Skeletal muscle satellite cell (primary cell): ENCODE measurements at regions not wholly inside any gene's neighbourhood (a gene's known extent, or its start where the extent isn't known, plus 50 kb on each side); places are given as distances from the start of the nearest gene placed in this dataset.

Experiments
- H3K27me3 ChIP-seq: 2 replicates; pipeline ENCODE4 v1.7.0; 2013; ENCODE audit warnings: low read length; ENCODE audit not compliant: control insufficient read depth, insufficient read depth
- H3K36me3 ChIP-seq: 2 replicates; pipeline ENCODE4 v1.7.0; 2013; ENCODE audit warnings: mild to moderate bottlenecking, control low read depth, low read length; ENCODE audit not compliant: insufficient read depth
- H3K4me1 ChIP-seq: 2 replicates; pipeline ENCODE4 v1.7.0; 2013; ENCODE audit warnings: low read length; ENCODE audit not compliant: control insufficient read depth, insufficient read depth
- H3K4me2 ChIP-seq: 2 replicates; pipeline ENCODE4 v1.7.0; 2013; ENCODE audit warnings: mild to moderate bottlenecking, low read length
- H3K4me3 ChIP-seq: 2 replicates; pipeline ENCODE4 v1.7.0; 2013; ENCODE audit warnings: low read length
- H3K9ac ChIP-seq: 2 replicates; pipeline ENCODE4 v1.7.0; 2013; ENCODE audit warnings: mild to moderate bottlenecking, low read depth, low read length, moderate library complexity
- H3K9me3 ChIP-seq: replicated peaks from 2 replicates; pipeline ENCODE4 v1.7.0; 2013; ENCODE audit warnings: mild to moderate bottlenecking, control low read depth, low read length

DNA sequence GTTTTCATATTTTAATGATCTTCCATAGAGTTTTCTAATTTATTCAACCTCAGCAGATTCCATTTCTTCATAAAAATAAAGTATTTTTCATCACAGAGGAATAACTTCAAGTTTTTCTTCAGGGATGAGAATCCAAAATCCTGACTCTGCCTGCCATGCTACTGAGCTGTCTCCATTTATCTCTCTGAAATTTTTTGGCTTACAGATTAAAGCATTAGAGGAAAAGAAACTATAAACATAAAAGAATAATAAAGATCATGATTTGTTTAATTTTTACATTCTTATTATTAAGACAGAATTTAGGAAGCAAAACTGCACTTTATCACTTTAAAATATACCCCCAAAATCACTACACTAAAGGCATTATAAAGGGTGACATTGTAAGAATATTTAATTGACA, 301.8 kb upstream of the NFE2L3 start:
- H3K36me3 ChIP-seq: no peaks in the 10 kb centered on the region
- H3K4me2 ChIP-seq: peak overlapping the region; percentile 84
- H3K9me3 ChIP-seq: no peaks in the 10 kb centered on the region
- peaks cover 44% of the 10 kb centered on the region for H3K4me1 ChIP-seq
- H3K9ac ChIP-seq: peak overlapping the region; percentile 76
- peak overlapping the region; percentile 40 for H3K4me3 ChIP-seq
- no peaks in the 10 kb centered on the region for H3K27me3 ChIP-seq

DNA sequence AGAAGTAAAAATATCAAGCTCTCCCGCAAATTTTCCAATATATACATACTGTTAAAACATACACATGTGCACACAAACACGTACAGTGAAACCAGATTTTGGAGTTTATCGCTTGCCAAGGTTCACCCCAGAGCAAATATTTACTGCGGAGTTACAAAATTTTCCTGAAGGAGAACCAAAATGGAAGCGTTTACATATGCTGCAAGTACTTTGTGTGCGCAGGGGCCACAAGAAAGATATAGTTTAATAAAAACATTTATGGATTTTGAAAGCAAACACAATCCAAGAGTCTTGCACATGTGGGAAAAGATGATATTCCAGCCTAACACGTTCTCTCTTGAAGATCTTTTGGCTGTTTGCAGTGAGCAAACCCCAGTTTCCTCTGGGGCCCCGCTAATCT, 301.3 kb upstream of the NFE2L3 start:
- Histone ChIP-seq H3K9ac (no peak overlapping the region), H3K4me2 (peak overlapping the region; percentile 84), H3K4me1 (peaks cover 49% of the 10 kb centered on the region), H3K27me3 (no peaks in the 10 kb centered on the region), H3K36me3 (no peaks in the 10 kb centered on the region), H3K9me3 (no peaks in the 10 kb centered on the region), H3K4me3 (no peak overlapping the region)

DNA sequence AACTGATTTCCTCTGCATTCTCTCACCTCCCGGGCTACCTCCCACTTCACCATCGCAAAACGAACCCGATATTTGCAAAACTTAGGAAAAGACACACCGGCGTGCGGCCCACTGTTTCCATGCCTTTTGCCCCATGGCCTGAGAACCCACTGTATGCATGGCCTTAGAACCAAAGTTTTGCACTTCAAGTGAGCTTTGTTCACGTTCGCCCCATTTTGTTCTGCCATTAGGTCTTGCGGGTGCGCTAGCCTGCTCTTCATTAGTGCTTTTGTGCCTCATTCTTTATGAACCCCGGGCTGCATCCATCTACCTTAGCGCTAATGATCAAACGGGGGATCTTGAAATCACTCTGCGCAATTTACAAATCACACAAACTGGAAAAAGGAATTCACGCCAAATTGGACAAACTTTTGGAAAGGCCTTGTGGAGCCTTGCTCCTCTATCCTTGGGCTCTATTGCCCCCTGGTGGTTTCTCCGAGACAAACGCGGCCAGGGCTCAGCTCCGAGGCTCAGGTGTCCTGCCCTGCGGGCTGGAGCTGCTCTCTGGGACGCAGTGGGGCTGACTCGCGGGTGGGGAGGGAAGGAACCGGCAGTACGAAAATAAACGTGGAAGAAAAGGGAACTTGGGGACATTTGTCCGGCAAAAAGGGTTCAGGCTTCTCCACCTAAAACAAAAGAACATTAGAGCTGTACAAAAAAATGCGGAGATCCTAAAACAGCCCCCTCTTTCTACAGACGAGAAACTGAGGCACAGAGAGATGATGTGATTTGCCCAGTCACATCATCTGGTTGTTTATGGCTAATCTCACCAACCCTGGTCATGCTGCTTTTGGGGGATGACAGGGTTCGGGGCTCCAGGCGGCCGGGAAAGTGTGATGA, 300.4 kb upstream of the NFE2L3 start:
- no peak overlapping the region for H3K4me3 ChIP-seq
- peaks cover 48% of the 10 kb centered on the region for H3K4me1 ChIP-seq
- no peak overlapping the region for H3K4me2 ChIP-seq
- no peaks in the 10 kb centered on the region for H3K9me3 ChIP-seq
- H3K36me3 ChIP-seq: no peaks in the 10 kb centered on the region
- H3K27me3 ChIP-seq: no peaks in the 10 kb centered on the region
- no peak overlapping the region for H3K9ac ChIP-seq

DNA sequence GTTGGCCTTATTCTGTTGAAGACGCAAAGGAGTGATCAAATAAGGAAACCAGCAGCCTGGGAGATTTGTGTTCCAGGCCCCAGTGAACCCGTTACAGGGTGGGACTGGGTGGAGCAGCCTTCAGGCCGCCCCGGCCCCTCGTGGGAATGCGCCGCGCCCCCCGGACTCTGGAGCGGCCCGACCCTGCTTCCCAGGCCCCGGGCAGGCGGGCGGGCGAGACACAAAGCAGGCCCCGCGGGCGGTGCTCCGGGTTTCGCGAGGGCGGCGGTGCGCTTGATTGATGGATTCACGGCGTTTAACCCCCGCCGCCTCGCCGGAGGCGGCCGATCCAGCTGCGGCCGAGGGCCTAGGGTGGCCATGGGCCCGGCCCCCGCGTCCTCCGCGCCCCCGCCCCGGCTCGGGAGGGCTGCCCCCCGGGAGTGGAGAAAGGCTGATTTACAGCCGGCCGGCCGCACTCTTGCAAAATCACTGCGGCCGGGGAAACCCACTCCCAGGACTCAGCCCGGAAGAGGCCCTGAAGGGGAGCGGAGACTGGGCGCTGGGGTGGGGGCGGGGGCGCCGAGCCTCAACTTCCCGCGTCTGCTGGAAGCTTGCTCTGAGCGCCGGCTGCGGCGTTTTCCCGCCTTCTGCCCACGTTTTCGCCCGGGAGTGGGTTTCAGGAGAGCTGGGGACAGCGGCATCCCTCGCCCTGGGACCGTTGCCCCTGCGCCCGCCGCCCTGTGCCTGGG, 299.6 kb upstream of the NFE2L3 start:
- Histone ChIP-seq H3K4me3 (no peak overlapping the region), H3K9me3 (no peaks in the 10 kb centered on the region), H3K36me3 (no peaks in the 10 kb centered on the region), H3K9ac (no peak overlapping the region), H3K4me2 (no peak overlapping the region), H3K4me1 (peaks cover 43% of the 10 kb centered on the region), H3K27me3 (no peaks in the 10 kb centered on the region)

DNA sequence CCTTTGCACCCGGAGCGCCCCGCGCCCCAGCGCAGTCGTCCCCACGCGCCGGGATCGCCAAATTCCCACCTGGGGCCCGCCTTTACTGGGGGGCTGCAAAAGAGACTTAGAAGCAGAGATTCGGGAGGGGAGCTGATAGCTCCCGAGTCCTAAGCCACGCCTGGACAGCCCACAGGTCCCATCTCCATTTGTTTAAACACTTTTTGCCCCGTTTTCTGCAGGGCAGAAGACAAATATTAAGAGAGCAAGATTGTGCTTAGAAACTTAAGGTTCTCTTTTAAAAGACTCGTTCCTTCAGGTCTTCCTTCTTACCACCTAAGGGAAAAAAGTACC, 299.1 kb upstream of the NFE2L3 start:
- no peaks in the 10 kb centered on the region for H3K9me3 ChIP-seq
- H3K4me2 ChIP-seq: no peak overlapping the region
- H3K4me1 ChIP-seq: peaks cover 43% of the 10 kb centered on the region
- H3K9ac ChIP-seq: no peak overlapping the region
- H3K4me3 ChIP-seq: no peak overlapping the region
- H3K36me3 ChIP-seq: no peaks in the 10 kb centered on the region
- H3K27me3 ChIP-seq: no peaks in the 10 kb centered on the region

DNA sequence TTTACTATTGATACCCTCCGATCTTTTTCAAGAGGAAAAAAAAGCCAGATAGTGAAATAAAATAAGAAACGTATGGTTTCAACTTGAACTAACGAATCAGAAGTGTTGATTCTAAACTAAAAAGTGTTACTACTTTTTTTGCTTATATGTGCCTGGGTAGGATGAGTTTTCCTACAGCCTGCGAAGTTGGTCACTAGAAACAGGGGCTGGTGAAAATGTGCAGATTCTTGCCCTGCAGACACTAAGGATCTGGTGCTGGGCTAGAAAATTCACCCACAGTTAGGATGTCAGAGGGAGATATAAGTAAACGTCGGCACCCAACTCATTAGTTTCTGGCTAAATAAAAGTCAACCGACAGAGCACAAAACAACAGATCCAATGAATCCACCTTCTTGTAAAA, 298.7 kb upstream of the NFE2L3 start:
- H3K27me3 ChIP-seq: no peaks in the 10 kb centered on the region

DNA sequence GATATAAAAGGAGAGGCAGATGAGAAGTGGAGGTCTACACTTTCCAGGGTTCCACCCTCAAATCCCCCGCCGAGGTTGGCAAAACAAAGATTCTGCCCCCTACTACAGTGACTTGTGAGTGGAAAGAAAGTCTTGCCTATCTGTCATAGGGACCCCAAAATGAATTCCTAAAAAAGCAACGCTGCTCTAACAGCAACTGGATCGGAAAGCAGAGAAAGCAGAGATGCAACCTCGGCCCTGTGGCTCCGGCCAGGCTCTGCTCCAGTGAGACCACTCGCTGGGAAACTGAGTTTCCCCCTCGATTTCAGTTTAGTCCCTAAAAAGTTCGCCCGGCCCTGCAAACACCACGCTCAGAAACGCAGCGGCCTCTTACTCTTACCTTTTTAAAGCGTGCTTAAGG, 297.9 kb upstream of the NFE2L3 start:
- Histone ChIP-seq H3K36me3 (no peaks in the 10 kb centered on the region), H3K9me3 (no peaks in the 10 kb centered on the region), H3K27me3 (no peaks in the 10 kb centered on the region), H3K4me3 (no peak overlapping the region), H3K4me1 (peaks cover 33% of the 10 kb centered on the region), H3K4me2 (no peak overlapping the region), H3K9ac (no peak overlapping the region)

More for the DNA sequence above, 298.7 kb upstream of the NFE2L3 start:
- Histone ChIP-seq H3K9ac (no peak overlapping the region), H3K4me1 (peaks cover 40% of the 10 kb centered on the region), H3K36me3 (no peaks in the 10 kb centered on the region), H3K9me3 (no peaks in the 10 kb centered on the region), H3K4me3 (no peak overlapping the region), H3K4me2 (no peak overlapping the region)

DNA sequence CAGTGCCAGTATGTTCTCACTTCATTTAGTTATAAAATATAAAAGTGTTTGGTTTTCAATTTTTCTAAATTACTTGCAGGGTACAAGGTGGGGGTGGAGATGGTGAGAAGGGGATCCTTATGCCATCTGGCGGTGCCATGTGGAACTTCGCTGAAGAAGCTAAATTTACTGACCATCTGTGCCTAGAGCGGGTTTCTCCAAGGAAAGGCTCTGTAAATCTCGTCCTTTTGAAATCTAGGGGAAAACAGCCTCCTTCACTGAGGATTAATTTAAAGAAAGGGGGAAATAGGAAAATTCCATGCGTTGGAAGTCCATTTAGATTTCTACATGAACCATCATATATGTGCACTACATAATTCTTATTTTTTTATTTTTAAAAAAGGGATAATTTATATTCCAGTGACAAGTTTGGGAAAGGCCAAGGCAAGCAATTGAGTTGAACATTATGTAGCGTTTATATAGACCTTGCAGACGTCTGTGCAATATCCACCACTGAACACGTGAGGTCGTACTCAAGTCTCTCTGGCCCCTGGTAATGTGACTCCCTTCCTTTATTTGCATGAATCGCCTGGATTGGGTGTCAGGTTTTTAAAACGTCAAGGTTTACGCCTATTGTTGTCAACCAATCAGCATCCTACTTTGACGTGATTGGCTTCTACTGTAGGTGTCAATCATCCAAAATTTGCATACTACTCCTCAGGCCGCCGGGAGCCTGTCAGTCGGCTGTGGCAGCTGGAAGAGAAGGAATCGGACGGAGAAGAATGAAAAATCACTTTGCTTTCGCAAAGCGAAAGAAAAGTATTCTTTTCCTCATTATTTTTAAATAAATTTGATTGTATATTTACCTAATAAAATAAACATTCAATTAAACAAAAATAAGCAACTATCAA, 297.1 kb upstream of the NFE2L3 start:
- H3K4me1 ChIP-seq: peaks cover 27% of the 10 kb centered on the region
- no peaks in the 10 kb centered on the region for H3K9me3 ChIP-seq
- H3K9ac ChIP-seq: peak overlapping the region; percentile 88
- H3K27me3 ChIP-seq: no peaks in the 10 kb centered on the region
- no peaks in the 10 kb centered on the region for H3K36me3 ChIP-seq
- H3K4me2 ChIP-seq: peak overlapping the region; percentile 92
- H3K4me3 ChIP-seq: peak overlapping the region; percentile 75

DNA sequence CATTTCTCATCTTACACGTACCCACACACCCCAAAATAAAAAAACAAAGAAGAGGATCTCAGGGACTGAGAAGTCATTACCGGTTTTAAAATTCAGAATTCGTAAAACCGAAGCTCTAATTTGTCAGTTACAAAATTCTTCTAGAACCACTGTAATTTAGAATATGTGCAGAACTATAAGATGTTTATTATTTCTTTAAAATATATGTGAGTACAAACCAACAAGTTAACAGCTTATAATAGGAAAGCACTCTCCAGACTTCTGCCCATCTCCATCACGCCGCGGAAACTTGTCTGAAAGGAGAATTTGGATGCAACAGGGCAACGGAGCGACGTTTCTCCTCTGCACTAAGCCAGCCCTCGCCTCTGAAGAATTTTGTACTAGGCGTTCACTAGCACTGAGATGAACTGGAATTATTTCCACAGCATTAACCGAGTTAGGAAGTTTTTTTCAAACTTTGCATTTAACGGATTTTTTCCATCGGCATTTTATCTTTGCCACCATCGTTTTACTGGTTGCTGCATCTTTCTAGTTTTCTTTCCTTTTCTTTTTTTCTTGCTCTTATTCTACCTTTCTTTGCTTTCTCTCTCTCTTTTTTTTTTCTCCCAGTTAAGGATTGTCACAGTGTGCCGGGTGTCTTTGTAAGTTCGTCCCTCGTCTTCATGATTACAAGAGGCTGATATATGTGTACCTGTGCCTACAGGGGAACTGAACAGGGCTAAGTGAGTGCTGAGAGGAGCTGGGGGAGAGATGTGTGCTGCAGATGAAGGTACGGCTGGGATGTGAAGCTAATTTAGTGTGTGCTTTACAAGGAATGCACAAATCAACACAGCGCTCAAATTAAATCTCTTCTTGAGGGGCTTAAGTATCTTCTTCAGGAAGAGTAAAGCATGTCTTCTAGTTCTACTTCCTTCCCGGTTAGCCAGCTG, 295.9 kb upstream of the NFE2L3 start:
- Histone ChIP-seq H3K27me3 (no peaks in the 10 kb centered on the region), H3K4me2 (peak overlapping the region; percentile 92), H3K4me3 (peak overlapping the region; percentile 75), H3K9me3 (no peaks in the 10 kb centered on the region), H3K36me3 (no peaks in the 10 kb centered on the region), H3K9ac (peak overlapping the region; percentile 88), H3K4me1 (peaks cover 21% of the 10 kb centered on the region)

DNA sequence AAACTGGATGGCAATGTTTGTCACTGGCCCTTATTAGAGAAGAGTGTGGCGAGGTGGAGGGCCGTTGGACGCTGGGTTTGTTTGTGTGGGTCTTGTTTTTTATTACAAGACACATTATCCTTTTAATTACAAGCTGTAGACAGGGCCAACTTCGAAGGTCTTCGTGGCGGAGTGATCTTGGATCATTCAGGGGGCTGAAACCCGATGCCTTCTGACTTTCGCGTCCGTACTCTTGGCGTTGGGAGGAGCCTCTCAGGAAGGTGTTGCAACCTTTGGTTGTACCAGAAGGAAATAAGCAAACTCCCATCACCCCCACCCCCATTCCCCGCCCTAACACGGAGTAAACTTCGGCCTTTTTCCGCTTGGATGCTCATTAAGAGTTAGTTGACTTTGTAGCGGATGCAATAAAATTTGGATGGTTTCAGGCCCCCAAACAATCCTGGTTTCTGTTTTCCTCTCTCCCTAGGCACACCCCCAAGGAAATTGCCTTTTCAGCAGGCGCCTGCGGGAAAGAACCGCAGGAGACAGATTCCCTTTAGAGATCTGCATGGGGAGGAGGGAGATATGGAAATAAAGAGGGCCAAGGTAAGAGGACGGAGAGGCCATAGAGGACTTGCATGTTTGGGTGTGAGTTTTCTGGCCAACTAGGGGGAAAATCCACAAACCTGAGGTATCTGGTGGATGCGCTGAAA, 294.5 kb upstream of the NFE2L3 start:
- H3K4me2 ChIP-seq: peak overlapping the region; percentile 92
- no peaks in the 10 kb centered on the region for H3K9me3 ChIP-seq
- peak overlapping the region; percentile 75 for H3K4me3 ChIP-seq
- no peaks in the 10 kb centered on the region for H3K27me3 ChIP-seq
- peaks cover 17% of the 10 kb centered on the region for H3K4me1 ChIP-seq
- H3K36me3 ChIP-seq: no peaks in the 10 kb centered on the region
- peak overlapping the region; percentile 88 for H3K9ac ChIP-seq
